BJ (cell line): ENCODE measurements at regions not wholly inside any gene's neighbourhood (a gene's known extent, or its start where the extent isn't known, plus 50 kb on each side); places are given as distances from the start of the nearest gene placed in this dataset.

Experiments
- CTCF ChIA-PET: fragments of 350-600 bp; formaldehyde crosslinking; extraction: SDS; loops from one replicate; lab custom pipeline; 2021; ENCODE audit warnings: antibody characterized with exemption, inconsistent platforms; lab: Yijun Ruan, JAX
- POLR2A ChIA-PET: fragments of 300-600 bp; sonication (Branson Sonifier 250); formaldehyde crosslinking; extraction: SDS; loops from one replicate; lab custom pipeline; 2021; ENCODE audit warnings: antibody characterized with exemption; lab: Charles Lee
- DNase-seq: peaks from one replicate; pipeline ENCODE4 v3.0.0-alpha.2; 2011; ENCODE audit warnings: low read depth
- H3K27me3 ChIP-seq: 2 replicates; pipeline ENCODE4 v1.6.0; 2011; ENCODE audit warnings: low read length; ENCODE audit not compliant: control insufficient read depth, insufficient read depth
- H3K36me3 ChIP-seq: 2 replicates; pipeline ENCODE4 v1.5.1; 2011; ENCODE audit warnings: low read length; ENCODE audit not compliant: control insufficient read depth, insufficient read depth
- H3K4me3 ChIP-seq: 2 replicates; pipeline ENCODE4 v1.5.1; 2011; ENCODE audit warnings: low read depth, mild to moderate bottlenecking, control low read depth, low read length
- TF ChIP-seq, protein P1 (sequence below): IDR thresholded peaks from 2 replicates; pipeline ENCODE4 v1.5.1; 2011; ENCODE audit warnings: low read depth, mild to moderate bottlenecking, control low read depth, inconsistent platforms, low read length, moderate library complexity; ENCODE audit not compliant: insufficient read depth

DNA sequence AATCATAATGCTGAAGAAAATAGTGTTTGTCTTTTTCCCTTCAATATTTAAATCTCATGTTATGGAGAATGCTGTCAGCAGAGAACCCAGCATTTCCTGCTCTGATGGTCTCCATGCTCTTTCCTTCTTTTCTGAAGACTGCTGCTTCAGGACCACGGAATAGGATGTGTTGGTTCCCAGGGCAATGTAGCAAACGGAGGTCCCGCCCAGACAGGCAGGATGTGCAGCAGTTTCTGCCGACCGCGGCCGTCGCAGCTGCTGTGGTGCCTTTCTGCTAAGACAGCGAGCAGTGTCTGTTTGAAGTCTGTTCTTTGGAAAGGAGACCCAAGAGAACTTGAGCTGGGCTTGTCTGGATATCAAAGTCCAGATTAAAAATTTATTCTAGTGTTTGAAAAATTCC, 654.3 kb downstream of the CCDC171 start:
- Histone ChIP-seq H3K4me3 (no peak overlapping the region), H3K27me3 (no peaks in the 10 kb centered on the region), H3K36me3 (no peaks in the 10 kb centered on the region)
- no peak for DNase-seq
- POLR2A ChIA-PET: no interaction called here
- CTCF ChIA-PET: interaction anchor here (0.7 kb wide), 1 partner anchor 11 kb away, joined by 4 read pairs; no protein-coding TSS in a partner anchor
- TF ChIP-seq, protein P1, sequence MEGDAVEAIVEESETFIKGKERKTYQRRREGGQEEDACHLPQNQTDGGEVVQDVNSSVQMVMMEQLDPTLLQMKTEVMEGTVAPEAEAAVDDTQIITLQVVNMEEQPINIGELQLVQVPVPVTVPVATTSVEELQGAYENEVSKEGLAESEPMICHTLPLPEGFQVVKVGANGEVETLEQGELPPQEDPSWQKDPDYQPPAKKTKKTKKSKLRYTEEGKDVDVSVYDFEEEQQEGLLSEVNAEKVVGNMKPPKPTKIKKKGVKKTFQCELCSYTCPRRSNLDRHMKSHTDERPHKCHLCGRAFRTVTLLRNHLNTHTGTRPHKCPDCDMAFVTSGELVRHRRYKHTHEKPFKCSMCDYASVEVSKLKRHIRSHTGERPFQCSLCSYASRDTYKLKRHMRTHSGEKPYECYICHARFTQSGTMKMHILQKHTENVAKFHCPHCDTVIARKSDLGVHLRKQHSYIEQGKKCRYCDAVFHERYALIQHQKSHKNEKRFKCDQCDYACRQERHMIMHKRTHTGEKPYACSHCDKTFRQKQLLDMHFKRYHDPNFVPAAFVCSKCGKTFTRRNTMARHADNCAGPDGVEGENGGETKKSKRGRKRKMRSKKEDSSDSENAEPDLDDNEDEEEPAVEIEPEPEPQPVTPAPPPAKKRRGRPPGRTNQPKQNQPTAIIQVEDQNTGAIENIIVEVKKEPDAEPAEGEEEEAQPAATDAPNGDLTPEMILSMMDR: no peak

DNA sequence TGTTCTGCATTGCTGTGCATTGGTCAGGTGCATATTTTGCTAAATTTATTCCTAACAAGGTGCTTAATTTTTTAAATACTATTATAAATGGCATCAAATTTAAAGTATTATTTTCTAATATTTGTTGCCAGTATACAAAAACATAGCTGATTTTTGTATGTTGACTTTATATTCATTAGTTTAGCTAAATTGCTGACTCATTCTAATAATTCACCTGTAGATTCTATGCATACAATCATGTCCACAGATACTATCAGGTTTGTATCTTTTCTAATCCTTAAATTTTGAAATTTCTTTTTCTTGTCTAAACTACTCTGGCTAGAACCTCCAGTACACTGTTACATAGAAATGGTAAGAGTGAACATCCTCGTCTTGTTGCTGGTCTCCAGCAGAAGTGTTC, 657.6 kb downstream of the CCDC171 start:
- H3K27me3 ChIP-seq: no peaks in the 10 kb centered on the region
- no peak overlapping the region for H3K4me3 ChIP-seq
- ChIA-PET POLR2A (no interaction called here), CTCF (interaction anchor here (1.2 kb wide), 1 partner anchor 9 kb away, joined by 4 read pairs; no protein-coding TSS in a partner anchor)
- TF ChIP-seq, protein P1: no peak
- H3K36me3 ChIP-seq: no peaks in the 10 kb centered on the region
- DNase-seq: no peak

DNA sequence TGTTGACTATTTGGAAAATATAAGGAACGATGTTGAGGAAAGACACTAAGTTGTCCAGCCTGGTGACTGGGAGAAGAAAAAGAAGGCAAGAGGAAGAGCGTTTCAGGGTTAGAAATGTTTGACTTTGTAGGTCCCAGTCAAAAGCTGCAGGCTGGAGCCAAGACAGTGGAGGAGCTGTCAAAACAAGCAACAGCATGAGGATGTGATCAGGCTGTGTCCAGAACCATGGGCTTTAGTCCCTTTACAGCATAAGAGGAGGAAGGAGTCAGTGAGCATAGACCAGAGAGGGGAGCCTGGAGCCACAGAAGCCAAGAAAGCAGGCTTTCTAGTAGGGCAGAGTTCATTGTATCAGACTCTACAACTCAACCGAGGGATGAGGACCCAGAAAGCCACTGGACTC, 658.5 kb downstream of the BNC2 start:
- DNase-seq: no peak
- Histone ChIP-seq H3K36me3 (no peaks in the 10 kb centered on the region), H3K27me3 (no peaks in the 10 kb centered on the region), H3K4me3 (no peak overlapping the region)
- ChIA-PET CTCF (no interaction called here), POLR2A (no interaction called here)
- TF ChIP-seq, protein P1: no peak

DNA sequence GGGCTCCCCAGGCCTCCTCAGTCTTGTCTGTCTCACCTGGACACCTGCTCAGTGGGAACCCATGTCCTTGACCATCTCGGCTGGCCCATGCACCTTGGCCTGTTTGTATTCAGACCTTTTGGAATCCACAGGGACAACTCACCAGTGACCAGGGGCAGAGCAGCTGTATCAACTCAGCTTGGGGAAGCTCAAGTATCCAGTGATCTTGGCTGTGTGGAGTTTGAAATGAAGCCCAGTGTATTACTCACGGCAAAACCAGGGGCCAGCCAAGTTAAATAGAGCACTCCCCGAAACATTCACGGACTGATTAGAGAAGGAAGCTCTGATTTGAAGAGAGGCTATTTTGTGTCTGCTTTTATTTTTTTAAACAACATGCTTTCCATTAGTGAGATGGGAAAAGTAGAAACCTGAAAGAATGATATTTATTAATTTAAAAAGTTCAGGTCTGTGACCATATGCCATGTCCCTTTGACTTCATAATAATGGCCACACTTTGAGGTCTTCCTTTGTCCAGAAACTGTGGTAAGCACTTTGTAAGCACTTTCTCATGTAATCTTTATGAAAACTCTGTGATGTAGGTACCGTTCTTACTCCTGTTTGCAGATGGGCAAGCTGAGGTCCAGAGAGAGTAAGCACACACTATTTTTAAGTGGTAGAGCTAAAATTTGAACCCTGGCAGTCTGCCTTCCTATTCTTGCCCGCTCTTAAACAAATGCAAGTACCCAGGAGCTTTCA, 656.5 kb downstream of the BNC2 start:
- POLR2A ChIA-PET: interaction anchor here (0.8 kb wide), 1 partner anchor 11 kb away, joined by 5 read pairs; no protein-coding TSS in a partner anchor
- no peaks in the 10 kb centered on the region for H3K36me3 ChIP-seq
- H3K27me3 ChIP-seq: no peaks in the 10 kb centered on the region
- H3K4me3 ChIP-seq: no peak overlapping the region
- TF ChIP-seq, protein P1: no peak
- CTCF ChIA-PET: interaction anchor here (0.6 to 0.7 kb wide), 4 partner anchors 12 to 504 kb away, joined by 3 read pairs; no protein-coding TSS in a partner anchor
- peak; percentile 91 for DNase-seq

DNA sequence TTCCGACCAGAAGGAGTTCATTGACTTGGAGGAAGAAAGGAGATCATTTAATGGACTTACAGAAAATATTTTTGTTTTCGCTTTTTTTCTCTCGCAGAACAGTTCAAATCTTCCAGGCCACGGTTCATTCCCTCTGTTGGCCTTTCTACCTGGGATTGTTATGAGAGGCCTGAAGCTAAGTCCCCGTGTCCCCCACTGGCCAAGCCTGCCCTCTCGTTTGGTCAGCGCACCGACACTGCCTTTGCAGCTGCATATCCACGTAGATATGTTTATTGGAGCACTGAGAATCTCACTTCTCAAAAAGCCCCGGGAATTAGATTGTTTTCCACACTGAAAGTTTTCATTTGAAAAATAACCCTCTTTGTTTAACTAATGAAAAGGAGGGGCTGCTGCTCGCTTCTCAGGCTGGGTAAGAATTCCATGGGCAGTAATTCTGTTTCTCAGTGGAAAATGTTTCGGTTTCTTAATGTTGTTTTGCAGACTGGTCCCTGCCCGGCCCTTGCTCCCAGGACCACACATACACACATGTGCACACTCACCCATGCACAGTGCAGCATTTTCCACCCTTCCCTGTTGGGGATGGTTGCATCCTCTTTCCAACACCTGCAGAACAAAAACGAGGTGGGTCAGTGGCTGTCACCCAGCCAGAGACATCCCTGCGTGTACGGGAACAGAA, 655.7 kb downstream of the BNC2 start:
- TF ChIP-seq, protein P1: no peak
- H3K36me3 ChIP-seq: no peaks in the 10 kb centered on the region
- POLR2A ChIA-PET: no interaction called here
- no peaks in the 10 kb centered on the region for H3K27me3 ChIP-seq
- CTCF ChIA-PET: no interaction called here
- DNase-seq: no peak
- H3K4me3 ChIP-seq: no peak overlapping the region
